ENCODE measurements at regions not wholly inside any gene's neighbourhood (a gene's known extent, or its start where the extent isn't known, plus 50 kb on each side); places are given as distances from the start of the nearest gene placed in this dataset.

DNA sequence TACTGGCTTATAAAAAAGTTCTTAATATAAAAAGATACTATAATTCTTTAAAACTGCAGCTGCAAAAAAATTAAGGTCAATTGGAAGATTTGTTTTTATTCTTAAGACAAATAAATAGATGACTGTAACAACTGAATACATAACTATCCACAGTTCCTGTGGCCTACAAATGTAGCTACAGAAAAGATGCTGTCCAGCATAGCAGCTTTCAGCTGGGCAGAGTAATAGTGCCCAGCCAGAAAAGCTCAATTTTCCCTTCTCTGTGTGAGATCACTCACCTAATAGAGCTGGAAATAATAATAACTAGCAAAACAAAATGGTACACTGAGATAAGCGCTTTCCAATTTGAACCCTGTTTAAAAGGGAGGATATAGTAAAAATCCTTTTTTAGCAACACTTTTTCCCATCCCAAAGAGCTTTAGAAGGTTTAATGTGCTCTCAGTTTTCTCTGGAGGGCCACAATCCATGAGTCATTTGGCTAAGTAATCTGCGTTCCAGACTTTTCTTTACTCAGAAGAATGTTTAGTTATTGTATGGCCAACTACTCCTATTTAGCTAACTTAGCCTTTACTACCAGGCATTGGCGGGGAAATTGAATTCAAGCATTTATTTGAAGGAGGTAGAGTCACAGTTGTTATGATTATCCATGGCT is 158.1 kb upstream of the SLC39A10 start:
- no peaks in the 10 kb centered on the region for H3K36me3 ChIP-seq (ENCODE audit: low read depth)
- H3K27me3 ChIP-seq (ENCODE audit: insufficient read depth, low read depth), result no peaks in the 10 kb centered on the region
- no peak overlapping the region for H3K4me2 ChIP-seq
- CTCF ChIA-PET, result interaction anchor here (0.6 to 1.1 kb wide), 2 partner anchors 161 kb away, joined by 3 to 4 read pairs; no protein-coding TSS in a partner anchor
- H3K4me3 ChIP-seq, result no peak overlapping the region
- TF ChIP-seq, protein P1, sequence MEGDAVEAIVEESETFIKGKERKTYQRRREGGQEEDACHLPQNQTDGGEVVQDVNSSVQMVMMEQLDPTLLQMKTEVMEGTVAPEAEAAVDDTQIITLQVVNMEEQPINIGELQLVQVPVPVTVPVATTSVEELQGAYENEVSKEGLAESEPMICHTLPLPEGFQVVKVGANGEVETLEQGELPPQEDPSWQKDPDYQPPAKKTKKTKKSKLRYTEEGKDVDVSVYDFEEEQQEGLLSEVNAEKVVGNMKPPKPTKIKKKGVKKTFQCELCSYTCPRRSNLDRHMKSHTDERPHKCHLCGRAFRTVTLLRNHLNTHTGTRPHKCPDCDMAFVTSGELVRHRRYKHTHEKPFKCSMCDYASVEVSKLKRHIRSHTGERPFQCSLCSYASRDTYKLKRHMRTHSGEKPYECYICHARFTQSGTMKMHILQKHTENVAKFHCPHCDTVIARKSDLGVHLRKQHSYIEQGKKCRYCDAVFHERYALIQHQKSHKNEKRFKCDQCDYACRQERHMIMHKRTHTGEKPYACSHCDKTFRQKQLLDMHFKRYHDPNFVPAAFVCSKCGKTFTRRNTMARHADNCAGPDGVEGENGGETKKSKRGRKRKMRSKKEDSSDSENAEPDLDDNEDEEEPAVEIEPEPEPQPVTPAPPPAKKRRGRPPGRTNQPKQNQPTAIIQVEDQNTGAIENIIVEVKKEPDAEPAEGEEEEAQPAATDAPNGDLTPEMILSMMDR (conservative IDR thresholded peaks at IDR 0.05), result no peak
- no peak for TF ChIP-seq EZH2 (IDR thresholded peaks at IDR 0.05; ENCODE audit: low read depth)
- H3K79me2 ChIP-seq (ENCODE audit: low read depth), result no peaks in the 10 kb centered on the region
- no peaks in the 10 kb centered on the region for H4K20me1 ChIP-seq (ENCODE audit: insufficient read depth)
- no peak for DNase-seq
- no peak overlapping the region for H2AFZ ChIP-seq
- no peaks in the 10 kb centered on the region for H3K9me3 ChIP-seq (ENCODE audit: insufficient read depth, low read depth)
- H3K4me1 ChIP-seq (replicated peaks; ENCODE audit: insufficient read depth), result no peaks in the 10 kb centered on the region
- no TSS peak for BruUV-seq (replicated peaks)
- POLR2A ChIA-PET (ENCODE audit: unreplicated experiment), result interaction anchor here (0.7 kb wide), 1 partner anchor 673 kb away, joined by 6 read pairs; no protein-coding TSS in a partner anchor
- H3F3A ChIP-seq (ENCODE audit: insufficient read depth, low read depth), result no peaks in the 10 kb centered on the region
- intact Hi-C loops (cut with micrococcal nuclease; ENCODE audit: unreplicated experiment), result loop anchor here (5.0 kb wide), 1 partner anchor 158 kb away; the partner anchor contains the start of gene SLC39A10
- no peaks in the 10 kb centered on the region for H3K9me2 ChIP-seq (ENCODE audit: insufficient read depth)
- no peak overlapping the region for H3K27ac ChIP-seq

DNA sequence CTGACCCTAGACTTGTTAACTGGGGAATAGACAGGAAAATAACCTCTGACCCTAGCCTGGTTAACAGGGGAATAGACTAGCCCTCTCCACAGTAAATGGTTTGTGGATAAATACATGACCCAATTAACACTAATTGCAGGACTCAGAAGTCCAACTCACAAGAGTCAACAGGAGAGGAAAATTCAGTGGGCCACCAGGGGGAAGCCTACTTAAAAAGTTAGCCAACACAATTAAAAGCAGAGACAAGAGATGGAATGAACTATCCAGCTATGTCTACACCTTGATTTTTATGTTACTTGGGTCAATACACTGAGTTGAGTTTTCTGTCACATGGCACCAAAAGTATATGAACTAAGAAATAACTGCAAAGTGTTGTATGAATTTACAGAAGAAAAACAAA is 158.8 kb upstream of the SLC39A10 start:
- Histone ChIP-seq H3K4me1 (replicated peaks; ENCODE audit: insufficient read depth) (no peaks in the 10 kb centered on the region), H3F3A (ENCODE audit: insufficient read depth, low read depth) (no peaks in the 10 kb centered on the region), H3K4me3 (no peak overlapping the region), H3K9me3 (ENCODE audit: insufficient read depth, low read depth) (no peaks in the 10 kb centered on the region), H3K9me2 (ENCODE audit: insufficient read depth) (no peaks in the 10 kb centered on the region), H3K79me2 (ENCODE audit: low read depth) (no peaks in the 10 kb centered on the region), H4K20me1 (ENCODE audit: insufficient read depth) (no peaks in the 10 kb centered on the region), H2AFZ (no peak overlapping the region), H3K36me3 (ENCODE audit: low read depth) (no peaks in the 10 kb centered on the region), H3K27me3 (ENCODE audit: insufficient read depth, low read depth) (no peaks in the 10 kb centered on the region), H3K4me2 (no peak overlapping the region), H3K27ac (no peak overlapping the region)
- ChIA-PET CTCF (interaction anchor here (1.1 kb wide), 1 partner anchor 162 kb away, joined by 4 read pairs; no protein-coding TSS in a partner anchor), POLR2A (ENCODE audit: unreplicated experiment) (interaction anchor here (0.6 kb wide), 1 partner anchor 78 kb away, joined by 3 read pairs; no protein-coding TSS in a partner anchor)
- intact Hi-C loops (cut with micrococcal nuclease; ENCODE audit: unreplicated experiment), result loop anchor here (5.0 kb wide), 1 partner anchor 159 kb away; the partner anchor contains the start of gene SLC39A10
- BruUV-seq (replicated peaks), result no TSS peak
- TF ChIP-seq, protein P1 (conservative IDR thresholded peaks at IDR 0.05), result peak; percentile 38
- TF ChIP-seq EZH2 (IDR thresholded peaks at IDR 0.05; ENCODE audit: low read depth), result no peak
- DNase-seq, result no peak

DNA sequence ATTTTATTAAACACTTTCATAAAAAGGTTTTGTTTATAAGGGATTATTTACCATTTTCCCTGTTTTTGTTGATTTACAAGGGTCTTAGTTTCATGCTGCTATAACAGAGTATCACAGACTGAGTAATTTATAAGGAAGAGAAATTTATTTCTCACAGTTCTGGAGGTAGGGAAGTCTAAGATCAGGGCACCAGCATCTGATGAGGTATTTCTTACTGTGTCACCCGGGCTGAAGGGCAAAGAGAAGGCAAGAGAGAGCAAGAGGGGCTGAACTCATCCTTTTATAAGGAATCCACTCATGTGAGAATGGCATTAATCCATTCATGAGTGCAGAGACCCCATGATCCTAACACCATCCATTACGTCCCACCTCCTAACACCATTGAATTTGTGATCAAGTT is 160.0 kb upstream of the SLC39A10 start:
- no peak for TF ChIP-seq EZH2 (IDR thresholded peaks at IDR 0.05; ENCODE audit: low read depth)
- TF ChIP-seq, protein P1 (conservative IDR thresholded peaks at IDR 0.05), result no peak
- no peaks in the 10 kb centered on the region for H3K9me2 ChIP-seq (ENCODE audit: insufficient read depth)
- CTCF ChIA-PET, result interaction anchor here (0.7 kb wide), 1 partner anchor 158 kb away, joined by 8 read pairs; no protein-coding TSS in a partner anchor
- no peak overlapping the region for H3K4me3 ChIP-seq
- no peaks in the 10 kb centered on the region for H3K4me1 ChIP-seq (replicated peaks; ENCODE audit: insufficient read depth)
- no peaks in the 10 kb centered on the region for H3K27me3 ChIP-seq (ENCODE audit: insufficient read depth, low read depth)
- intact Hi-C loops (cut with micrococcal nuclease; ENCODE audit: unreplicated experiment), result loop anchor here (5.0 kb wide), 1 partner anchor 160 kb away; the partner anchor contains the start of gene SLC39A10
- no peaks in the 10 kb centered on the region for H3F3A ChIP-seq (ENCODE audit: insufficient read depth, low read depth)
- no peak overlapping the region for H2AFZ ChIP-seq
- no peaks in the 10 kb centered on the region for H4K20me1 ChIP-seq (ENCODE audit: insufficient read depth)
- H3K9me3 ChIP-seq (ENCODE audit: insufficient read depth, low read depth), result no peaks in the 10 kb centered on the region
- POLR2A ChIA-PET (ENCODE audit: unreplicated experiment), result no interaction called here
- no peak overlapping the region for H3K4me2 ChIP-seq
- no TSS peak for BruUV-seq (replicated peaks)
- no peak overlapping the region for H3K27ac ChIP-seq
- H3K79me2 ChIP-seq (ENCODE audit: low read depth), result no peaks in the 10 kb centered on the region
- no peaks in the 10 kb centered on the region for H3K36me3 ChIP-seq (ENCODE audit: low read depth)
- DNase-seq, result no peak

Data from PC-9 (cell line).